GM19395 (cell line): ENCODE measurements at regions not wholly inside any gene's neighbourhood (a gene's known extent, or its start where the extent isn't known, plus 50 kb on each side); places are given as distances from the start of the nearest gene placed in this dataset.

Source experiments
- ATAC-seq: cut with Tn5 transposase; IDR thresholded peaks from one replicate; pipeline ENCODE4 v1.9.1; 2021; ENCODE audit warnings: mild to moderate bottlenecking, moderate library complexity; ENCODE audit not compliant: unreplicated experiment

GRCh38 chr6:127051571-127052260 is 66.8 kb upstream of the RSPO3 start:
- ATAC-seq: no peak

- no peak for ATAC-seq
Measured at GRCh38 chr6:127053032-127053874, 65.2 kb upstream of the RSPO3 start.

GRCh38 chr6:127053875-127054235 is 64.6 kb upstream of the RSPO3 start:
- no peak for ATAC-seq

GRCh38 chr6:127058027-127058426 is 60.4 kb upstream of the RSPO3 start:
- no peak for ATAC-seq

GRCh38 chr6:127058936-127059335 is 59.5 kb upstream of the RSPO3 start:
- ATAC-seq: no peak
